Activated naive CD4-positive, alpha-beta T cell treated with anti-CD3 and anti-CD28 coated beads, Interleukin-2, amount 10 ng/mL, durations not matched to agents 7 days and 5 days (primary cell): ENCODE measurements at regions not wholly inside any gene's neighbourhood (a gene's known extent, or its start where the extent isn't known, plus 50 kb on each side); places are given as distances from the start of the nearest gene placed in this dataset.
"Not testable (repeated sequence)": the region's sequence is repeated elsewhere in the genome, so short reads cannot be mapped to it uniquely, and the experiment has no call there.

Experiments
- CTCF ChIA-PET: fragments of 350-600 bp; sonication (Branson Sonifier 250); formaldehyde crosslinking; loops from one replicate; lab custom pipeline; 2021; ENCODE audit warnings: antibody characterized with exemption; lab: Charles Lee
- DNase-seq: peaks from one replicate; pipeline ENCODE4 v3.0.0-alpha.2; 2020
- H3K27ac Mint-ChIP-seq: one replicate; pipeline ENCODE4 v1.8.0; 2021; ENCODE audit warnings: mild to moderate bottlenecking, moderate library complexity, mixed read lengths
- H3K27me3 Mint-ChIP-seq: one replicate; pipeline ENCODE4 v1.8.0; 2021; ENCODE audit warnings: mild to moderate bottlenecking, mixed read lengths
- H3K36me3 Mint-ChIP-seq: one replicate; pipeline ENCODE4 v1.8.0; 2021; ENCODE audit warnings: mixed read lengths
- H3K4me1 Mint-ChIP-seq: one replicate; pipeline ENCODE4 v1.8.0; 2021; ENCODE audit warnings: mixed read lengths
- H3K4me3 Mint-ChIP-seq: one replicate; pipeline ENCODE4 v1.8.0; 2021; ENCODE audit warnings: mild to moderate bottlenecking, moderate library complexity, mixed read lengths
- H3K9me3 Mint-ChIP-seq: one replicate; pipeline ENCODE4 v1.8.0; 2021; ENCODE audit warnings: mixed read lengths

GRCh38 chr16:29270923-29271322 lies 135.6 kb downstream of the NPIPB11 start:
- H3K27ac Mint-ChIP-seq, DNase-seq, H3K36me3 Mint-ChIP-seq, CTCF ChIA-PET, H3K4me3 Mint-ChIP-seq, H3K9me3 Mint-ChIP-seq, H3K4me1 Mint-ChIP-seq: not testable (repeated sequence)
- H3K27me3 Mint-ChIP-seq = peaks cover 15% of the 10 kb centered on the region

GRCh38 chr16:29270033-29270432 lies 136.5 kb downstream of the NPIPB11 start:
- H3K4me1 Mint-ChIP-seq, H3K4me3 Mint-ChIP-seq, CTCF ChIA-PET, H3K9me3 Mint-ChIP-seq, H3K27me3 Mint-ChIP-seq, H3K27ac Mint-ChIP-seq, H3K36me3 Mint-ChIP-seq, DNase-seq: not testable (repeated sequence)

DNA sequence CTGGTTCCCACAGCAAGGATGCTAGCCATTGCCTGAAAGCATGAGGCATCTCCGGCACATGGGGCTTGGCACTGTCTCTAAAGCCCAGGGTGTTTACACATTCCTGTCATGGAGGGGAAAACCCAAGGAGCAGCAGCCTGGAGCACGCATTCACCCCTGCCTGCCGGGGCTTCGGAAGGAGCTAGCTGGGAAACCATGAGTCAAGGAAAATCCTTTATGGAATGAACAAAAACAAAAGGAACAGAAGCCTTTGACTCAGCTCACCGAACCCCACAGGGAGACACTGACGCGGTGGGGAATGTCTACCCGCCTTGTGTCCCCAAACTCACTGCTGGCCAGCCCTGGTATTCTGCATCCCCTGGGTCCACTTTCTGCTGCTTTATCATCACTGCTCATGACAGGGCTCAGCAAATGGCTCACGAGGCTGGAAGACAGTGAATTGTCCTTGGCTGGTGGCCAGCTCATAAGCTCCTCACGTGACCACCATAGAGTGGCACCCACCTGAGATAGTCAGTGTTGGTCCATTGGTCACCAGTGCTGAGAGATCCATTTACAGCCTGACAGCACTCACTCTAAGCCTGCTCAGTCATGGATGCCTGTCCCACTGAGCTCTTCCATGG lies 137.2 kb downstream of the NPIPB11 start:
- H3K27ac Mint-ChIP-seq, DNase-seq, CTCF ChIA-PET, H3K9me3 Mint-ChIP-seq, H3K4me1 Mint-ChIP-seq, H3K36me3 Mint-ChIP-seq, H3K4me3 Mint-ChIP-seq, H3K27me3 Mint-ChIP-seq: not testable (repeated sequence)

DNA sequence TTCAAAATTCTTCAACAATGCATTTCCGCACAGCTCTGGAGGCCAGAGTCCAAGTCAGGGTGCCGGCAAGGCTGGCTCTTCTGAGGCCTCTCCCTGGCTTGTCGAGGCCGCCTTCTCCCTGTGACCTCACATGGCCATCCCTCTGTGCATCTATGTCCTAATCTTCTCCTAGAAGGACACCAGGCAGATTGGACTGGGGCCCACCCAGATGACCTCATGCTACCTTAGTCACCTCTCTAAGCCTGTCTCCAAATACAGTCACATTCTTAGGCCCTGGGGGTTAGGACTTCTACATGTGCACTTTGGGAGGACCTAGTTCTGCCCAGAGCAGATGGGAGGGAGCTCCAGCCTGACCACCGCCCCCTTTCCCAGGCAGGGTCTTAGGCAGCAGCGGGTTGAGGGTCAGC lies 137.7 kb downstream of the NPIPB11 start:
- DNase-seq, H3K4me3 Mint-ChIP-seq, H3K27me3 Mint-ChIP-seq, H3K4me1 Mint-ChIP-seq, CTCF ChIA-PET, H3K9me3 Mint-ChIP-seq, H3K27ac Mint-ChIP-seq, H3K36me3 Mint-ChIP-seq: not testable (repeated sequence)

DNA sequence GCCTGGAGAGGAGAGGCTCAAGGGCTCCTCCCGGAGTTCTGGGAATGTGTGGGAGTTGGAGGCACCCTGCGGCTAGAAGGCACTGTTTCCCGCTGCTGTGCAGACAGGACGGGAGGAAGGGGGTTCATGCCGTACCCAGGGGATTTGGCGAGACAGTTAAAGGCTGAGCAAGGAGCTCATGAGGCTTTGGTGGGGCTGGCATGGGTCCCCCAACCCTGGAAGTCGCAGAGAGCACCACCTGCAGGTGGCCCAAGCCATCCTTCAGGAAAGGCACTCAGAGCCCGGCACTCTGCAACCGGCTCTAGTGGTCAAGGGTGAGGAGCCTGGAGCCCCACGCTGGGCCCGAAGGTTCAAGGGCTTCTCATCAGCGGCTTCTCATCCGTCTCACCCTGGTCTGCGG lies 138.2 kb downstream of the NPIPB11 start:
- H3K27ac Mint-ChIP-seq, H3K4me1 Mint-ChIP-seq, H3K27me3 Mint-ChIP-seq, H3K9me3 Mint-ChIP-seq, DNase-seq, H3K4me3 Mint-ChIP-seq, CTCF ChIA-PET, H3K36me3 Mint-ChIP-seq: not testable (repeated sequence)

DNA sequence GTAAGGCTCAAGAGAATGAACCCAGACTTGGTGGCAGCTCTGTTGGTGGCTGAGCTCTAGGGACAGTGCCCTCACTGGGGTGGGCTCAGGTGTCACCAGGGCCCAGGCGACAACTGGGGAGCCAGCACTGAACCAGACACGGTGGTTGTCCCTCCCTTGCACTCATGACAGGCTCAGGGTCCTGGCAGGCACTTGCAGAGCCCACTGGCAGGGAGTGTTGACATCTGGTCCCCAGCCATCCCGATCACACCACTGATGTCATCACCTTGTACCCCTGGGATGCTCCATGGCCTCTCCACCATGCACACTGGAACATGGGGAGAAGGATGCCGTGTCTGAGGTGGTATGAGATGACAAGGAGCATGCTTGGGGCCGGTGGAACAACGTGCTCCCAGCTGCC lies 138.6 kb downstream of the NPIPB11 start:
- H3K4me3 Mint-ChIP-seq, H3K36me3 Mint-ChIP-seq, H3K9me3 Mint-ChIP-seq, CTCF ChIA-PET, H3K27me3 Mint-ChIP-seq, DNase-seq, H3K4me1 Mint-ChIP-seq, H3K27ac Mint-ChIP-seq: not testable (repeated sequence)

DNA sequence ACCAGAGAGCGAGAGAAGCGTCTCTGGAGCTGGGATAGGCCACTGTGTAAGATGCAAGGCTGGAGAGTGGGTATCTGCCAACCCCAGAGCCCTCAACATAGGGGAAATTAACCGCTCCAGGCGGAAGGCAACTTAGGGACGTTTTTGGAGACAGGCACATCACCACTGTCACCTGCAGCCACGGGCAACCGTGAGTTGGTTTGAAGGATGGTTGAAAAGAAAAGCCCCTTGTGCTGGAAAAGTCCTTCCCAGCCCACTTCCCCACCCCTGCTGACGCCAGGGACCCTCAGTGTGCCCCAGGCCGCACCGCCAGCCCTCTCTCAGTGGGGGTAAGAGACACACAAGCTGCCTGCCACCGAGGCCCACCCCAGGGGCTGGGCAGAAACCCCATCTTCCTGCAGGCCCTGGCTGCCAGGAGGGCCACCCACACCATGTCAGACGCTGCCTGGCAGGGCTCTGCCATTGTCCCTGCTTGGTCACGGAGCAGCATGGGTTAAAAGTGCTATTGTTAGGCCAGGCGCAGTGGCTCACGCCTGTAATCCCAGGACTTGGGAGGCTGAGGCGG lies 139.4 kb downstream of the NPIPB11 start:
- H3K4me3 Mint-ChIP-seq, H3K4me1 Mint-ChIP-seq, CTCF ChIA-PET, H3K9me3 Mint-ChIP-seq, H3K36me3 Mint-ChIP-seq, H3K27me3 Mint-ChIP-seq, H3K27ac Mint-ChIP-seq, DNase-seq: not testable (repeated sequence)

GRCh38 chr16:29266612-29267011 lies 139.9 kb downstream of the NPIPB11 start:
- H3K27ac Mint-ChIP-seq, H3K4me3 Mint-ChIP-seq, CTCF ChIA-PET, H3K36me3 Mint-ChIP-seq, DNase-seq, H3K9me3 Mint-ChIP-seq, H3K4me1 Mint-ChIP-seq, H3K27me3 Mint-ChIP-seq: not testable (repeated sequence)

DNA sequence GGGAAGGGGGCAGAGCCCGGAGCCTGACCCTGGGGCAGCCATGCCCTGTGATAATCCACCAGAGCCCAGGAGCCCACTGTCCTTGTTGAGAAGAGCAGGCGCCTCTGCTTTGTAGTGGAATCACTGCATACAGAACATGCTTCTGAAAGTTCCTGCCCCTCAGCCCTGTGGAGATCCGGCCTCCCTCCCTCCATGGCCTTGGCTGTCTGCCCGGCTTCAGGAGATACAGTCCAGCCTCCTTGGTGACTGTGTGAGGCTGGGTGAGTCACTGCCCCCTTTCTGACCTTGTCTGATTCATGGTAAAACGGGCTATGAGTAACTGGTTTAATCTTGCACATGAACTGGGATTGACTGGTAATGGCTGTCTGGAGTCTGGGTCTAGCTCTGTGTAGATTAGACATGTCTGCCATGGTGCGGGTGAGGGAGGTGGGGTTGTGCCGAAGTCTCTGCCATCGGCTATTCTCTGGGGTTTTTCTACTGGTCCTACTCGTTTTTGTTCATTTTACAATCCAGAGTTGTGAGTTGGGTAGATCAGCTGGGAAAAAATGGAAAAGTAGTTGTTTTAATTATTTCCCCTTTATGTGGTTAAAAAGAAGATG lies 141.2 kb downstream of the NPIPB11 start:
- H3K9me3 Mint-ChIP-seq, H3K36me3 Mint-ChIP-seq, H3K27me3 Mint-ChIP-seq, CTCF ChIA-PET, DNase-seq, H3K4me1 Mint-ChIP-seq, H3K4me3 Mint-ChIP-seq, H3K27ac Mint-ChIP-seq: not testable (repeated sequence)

- H3K36me3 Mint-ChIP-seq, CTCF ChIA-PET, H3K27me3 Mint-ChIP-seq, H3K27ac Mint-ChIP-seq, DNase-seq, H3K9me3 Mint-ChIP-seq, H3K4me3 Mint-ChIP-seq, H3K4me1 Mint-ChIP-seq: not testable (repeated sequence)
Measured at GRCh38 chr16:29264080-29264837, 142.3 kb downstream of the NPIPB11 start.

GRCh38 chr16:29262725-29263124 lies 143.8 kb downstream of the NPIPB11 start:
- H3K36me3 Mint-ChIP-seq, H3K4me1 Mint-ChIP-seq, H3K27me3 Mint-ChIP-seq, H3K27ac Mint-ChIP-seq, H3K9me3 Mint-ChIP-seq, DNase-seq, H3K4me3 Mint-ChIP-seq, CTCF ChIA-PET: not testable (repeated sequence)

DNA sequence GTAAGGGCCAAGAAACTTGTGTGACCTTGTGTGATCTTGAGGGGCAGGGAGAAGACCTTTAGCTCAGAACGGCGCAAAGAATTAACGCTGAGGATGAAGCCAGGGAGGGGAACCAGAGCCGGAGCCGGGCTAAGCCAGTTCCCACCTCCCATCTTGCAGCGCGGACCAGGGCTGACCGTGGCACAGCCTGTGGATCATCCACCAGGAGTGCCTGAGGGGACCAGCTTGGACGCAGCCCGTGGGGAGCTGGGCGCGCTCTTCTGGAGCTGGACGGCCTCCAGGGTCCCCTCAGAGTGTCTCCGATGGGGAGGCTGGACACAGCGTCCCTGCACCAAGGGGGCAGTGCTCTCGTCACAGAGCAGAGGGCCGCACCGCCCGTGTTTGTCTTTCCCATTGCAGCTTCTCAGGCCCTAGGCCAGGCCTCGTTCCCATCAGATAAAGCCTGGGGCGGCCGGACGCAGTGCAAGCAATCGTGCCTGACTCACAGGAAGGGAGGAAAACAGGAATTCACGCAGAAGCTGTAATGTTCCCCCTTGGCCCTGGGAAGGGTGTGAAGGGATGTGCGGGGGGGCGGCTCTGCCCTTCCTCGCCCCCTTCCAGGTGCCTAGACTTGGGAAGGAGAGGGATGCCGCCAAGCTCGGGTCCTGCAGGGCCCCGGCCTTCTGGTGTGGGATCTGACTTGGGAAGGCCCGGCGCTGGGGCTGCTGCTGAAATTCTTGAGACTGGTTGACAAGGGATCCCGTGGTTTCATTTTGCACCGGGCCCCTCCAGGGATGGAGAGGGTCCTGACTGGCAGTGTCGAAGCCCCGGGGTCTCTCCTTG lies 144.9 kb downstream of the NPIPB11 start:
- H3K4me1 Mint-ChIP-seq, DNase-seq, H3K27ac Mint-ChIP-seq, CTCF ChIA-PET, H3K9me3 Mint-ChIP-seq, H3K36me3 Mint-ChIP-seq, H3K27me3 Mint-ChIP-seq, H3K4me3 Mint-ChIP-seq: not testable (repeated sequence)

- DNase-seq, H3K4me1 Mint-ChIP-seq, CTCF ChIA-PET, H3K27ac Mint-ChIP-seq, H3K27me3 Mint-ChIP-seq, H3K36me3 Mint-ChIP-seq, H3K9me3 Mint-ChIP-seq, H3K4me3 Mint-ChIP-seq: not testable (repeated sequence)
Measured at GRCh38 chr16:29260683-29261426, 145.7 kb downstream of the NPIPB11 start.
